Activated CD8-positive, alpha-beta memory T cell treated with anti-CD3 and anti-CD28 coated beads, Interleukin-2, amount 10 ng/mL, durations not matched to agents 7 days and 5 days (primary cell): ENCODE measurements at regions not wholly inside any gene's neighbourhood (a gene's known extent, or its start where the extent isn't known, plus 50 kb on each side); places are given as distances from the start of the nearest gene placed in this dataset.

Experiments
- ATAC-seq: fragments of 150-1000 bp; cut with Tn5 transposase; one replicate; pipeline ENCODE4 v1.10.0; 2021; ENCODE audit warnings: moderate library complexity
- CTCF ChIA-PET: fragments of 350-600 bp; sonication (Branson Sonifier 250); formaldehyde crosslinking; loops from one replicate; lab custom pipeline; 2021; ENCODE audit warnings: antibody characterized with exemption; lab: Charles Lee
- DNase-seq: peaks from one replicate; pipeline ENCODE4 v3.0.0-alpha.2; 2020
- H3K27ac Mint-ChIP-seq: one replicate; pipeline ENCODE4 v1.8.0; 2021; ENCODE audit warnings: mild to moderate bottlenecking, mixed read lengths
- H3K27me3 Mint-ChIP-seq: one replicate; pipeline ENCODE4 v1.8.0; 2021; ENCODE audit warnings: mixed read lengths
- H3K36me3 Mint-ChIP-seq: one replicate; pipeline ENCODE4 v1.8.0; 2021; ENCODE audit warnings: mild to moderate bottlenecking, mixed read lengths
- H3K4me1 Mint-ChIP-seq: one replicate; pipeline ENCODE4 v1.8.0; 2021; ENCODE audit warnings: mixed read lengths
- H3K4me3 Mint-ChIP-seq: one replicate; pipeline ENCODE4 v1.8.0; 2021; ENCODE audit warnings: mild to moderate bottlenecking, moderate library complexity, mixed read lengths
- H3K9me3 Mint-ChIP-seq: one replicate; pipeline ENCODE4 v1.8.0; 2022; ENCODE audit warnings: low read depth, mixed read lengths

DNA sequence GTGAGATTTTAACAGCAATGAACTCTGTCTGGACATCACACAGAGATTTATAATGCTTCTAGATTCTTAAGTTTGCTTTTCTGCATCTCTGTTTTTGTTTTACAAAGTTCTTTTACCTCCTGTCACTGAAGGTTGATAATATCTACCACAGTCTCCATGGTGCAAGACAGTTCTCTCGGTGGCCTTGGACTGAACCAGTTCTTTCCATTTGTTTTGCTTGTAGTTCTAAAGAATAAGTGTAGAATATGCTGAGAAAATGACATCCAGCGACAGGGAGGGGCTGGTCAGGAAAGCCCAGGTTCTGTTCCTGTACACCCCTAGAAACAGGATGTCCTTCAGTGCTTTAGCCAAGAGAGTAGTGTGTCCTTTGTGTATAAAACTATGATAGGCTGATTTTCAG, 1079.5 kb upstream of the INTU start:
- H3K4me3 Mint-ChIP-seq, result no peak overlapping the region
- no peaks in the 10 kb centered on the region for H3K4me1 Mint-ChIP-seq
- no peaks in the 10 kb centered on the region for H3K27me3 Mint-ChIP-seq
- DNase-seq, result no peak
- peaks cover 4% of the 10 kb centered on the region for H3K9me3 Mint-ChIP-seq
- no peaks in the 10 kb centered on the region for H3K36me3 Mint-ChIP-seq
- no peak for ATAC-seq
- H3K27ac Mint-ChIP-seq, result no peak overlapping the region
- CTCF ChIA-PET, result no interaction called here

DNA sequence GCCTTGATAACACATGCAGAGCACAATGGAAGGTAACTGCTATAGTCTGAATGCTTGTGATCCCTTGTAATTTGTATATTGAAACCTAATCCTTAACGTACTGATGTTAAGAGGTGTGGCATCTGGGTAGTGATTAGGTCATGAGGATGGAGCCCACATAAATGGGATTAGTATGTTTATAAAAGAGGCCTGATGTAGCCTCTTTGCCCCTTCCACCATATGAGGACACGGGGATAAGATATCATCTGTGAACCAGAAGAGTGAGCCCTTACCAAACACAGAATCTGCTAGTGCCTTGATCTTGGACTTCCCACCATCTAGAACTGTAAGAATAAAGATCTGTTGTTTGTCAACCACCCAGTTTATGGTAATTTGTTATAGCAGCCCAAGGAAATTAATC, 1074.2 kb upstream of the INTU start:
- peaks cover 8% of the 10 kb centered on the region for H3K9me3 Mint-ChIP-seq
- CTCF ChIA-PET, result no interaction called here
- no peak for DNase-seq
- H3K4me3 Mint-ChIP-seq, result no peak overlapping the region
- no peaks in the 10 kb centered on the region for H3K36me3 Mint-ChIP-seq
- H3K27ac Mint-ChIP-seq, result no peak overlapping the region
- no peaks in the 10 kb centered on the region for H3K27me3 Mint-ChIP-seq
- H3K4me1 Mint-ChIP-seq, result no peaks in the 10 kb centered on the region
- no peak for ATAC-seq

DNA sequence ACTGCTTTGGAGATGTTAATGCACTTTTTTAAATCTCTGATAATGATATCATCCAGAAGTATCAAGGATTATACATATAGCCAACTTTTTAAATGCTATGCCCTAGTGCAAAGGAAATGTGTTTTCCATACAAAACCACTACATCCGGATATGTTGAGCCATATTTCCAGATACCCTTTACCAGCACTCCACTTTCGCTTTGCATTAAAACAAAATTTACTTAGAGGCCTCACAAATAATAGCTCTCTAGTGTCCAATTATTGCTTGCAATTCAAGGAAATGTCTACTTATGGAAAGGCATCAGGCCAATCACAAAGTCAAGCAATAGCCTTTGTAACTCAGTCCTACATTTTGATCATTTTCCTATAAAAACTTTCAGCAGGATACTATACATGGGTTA, 1072.8 kb upstream of the INTU start:
- Mint-ChIP-seq H3K4me3 (no peak overlapping the region), H3K4me1 (no peaks in the 10 kb centered on the region), H3K27ac (no peak overlapping the region), H3K9me3 (peaks cover 8% of the 10 kb centered on the region), H3K36me3 (no peaks in the 10 kb centered on the region), H3K27me3 (no peaks in the 10 kb centered on the region)
- ATAC-seq (no peak), DNase-seq (no peak)
- CTCF ChIA-PET, result no interaction called here

DNA sequence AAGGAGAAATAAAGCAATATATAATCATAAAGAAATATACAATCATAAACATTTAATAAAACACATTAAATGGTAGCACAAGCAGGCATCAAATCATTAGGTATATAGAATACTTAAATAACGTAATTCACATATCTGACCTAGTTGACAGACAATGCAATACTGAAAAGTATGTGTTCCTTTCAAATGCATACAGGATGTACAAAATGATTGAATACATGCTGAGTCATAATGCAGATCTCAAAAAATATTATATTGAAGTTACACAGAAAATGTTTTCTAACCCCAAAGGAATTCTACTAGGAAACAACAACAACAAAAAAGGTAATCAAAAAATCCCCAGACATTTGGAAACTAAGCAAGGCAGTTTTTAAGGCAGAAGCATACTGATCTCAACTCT, 1072.0 kb upstream of the INTU start:
- no peak overlapping the region for H3K4me3 Mint-ChIP-seq

DNA sequence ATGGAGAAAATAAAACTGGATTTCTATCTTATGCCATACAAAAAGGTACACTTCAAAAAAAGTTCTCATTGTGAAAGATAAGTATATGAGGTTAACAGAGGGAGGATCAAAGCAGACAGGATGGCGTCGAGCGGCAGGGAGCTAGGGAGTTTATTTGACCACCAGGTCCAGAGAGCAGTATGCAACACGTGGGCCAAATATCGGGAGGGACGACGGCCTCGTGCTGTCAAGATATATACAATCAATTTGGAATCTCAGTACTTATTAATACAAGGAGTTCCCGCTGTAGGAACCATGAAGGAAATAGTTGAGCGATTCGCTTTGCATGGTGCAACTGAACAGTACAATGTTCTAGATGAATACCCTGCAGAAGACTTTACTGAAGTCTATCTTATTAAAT, 1069.4 kb upstream of the INTU start:
- ATAC-seq, result no peak

More for the DNA sequence above, 1072.0 kb upstream of the INTU start:
- Mint-ChIP-seq H3K9me3 (peaks cover 8% of the 10 kb centered on the region), H3K27me3 (no peaks in the 10 kb centered on the region), H3K27ac (no peak overlapping the region), H3K36me3 (no peaks in the 10 kb centered on the region), H3K4me1 (no peaks in the 10 kb centered on the region)
- DNase-seq, result no peak
- CTCF ChIA-PET, result no interaction called here
- ATAC-seq, result no peak

DNA sequence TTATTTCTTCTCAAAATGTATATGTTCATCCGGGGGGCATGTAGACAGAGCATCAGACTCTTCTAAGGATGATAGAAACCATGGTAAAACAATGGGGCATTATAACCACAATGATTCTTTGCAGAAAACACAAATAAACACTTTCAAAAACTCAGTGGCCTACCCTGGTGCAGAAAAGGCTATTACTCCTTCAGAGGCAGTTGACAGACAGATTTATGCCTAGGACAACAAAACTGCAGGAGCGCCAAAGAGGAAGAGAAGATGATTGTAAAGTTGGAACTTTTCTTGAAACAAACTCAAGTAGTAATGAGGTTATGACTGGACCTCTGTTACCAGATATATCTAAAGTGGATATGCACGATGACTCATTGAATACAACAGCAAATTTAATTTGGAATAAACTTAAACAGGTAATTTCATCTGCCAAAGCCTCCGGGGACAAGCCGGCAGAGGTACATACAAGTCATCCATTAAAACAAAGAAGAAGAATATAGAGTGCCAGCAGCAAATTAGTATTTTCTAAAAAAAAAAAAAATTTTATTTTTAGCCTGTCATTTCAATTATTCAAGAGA, 1068.4 kb upstream of the INTU start:
- H3K36me3 Mint-ChIP-seq, result no peaks in the 10 kb centered on the region
- DNase-seq (no peak), ATAC-seq (no peak)
- no peak overlapping the region for H3K27ac Mint-ChIP-seq
- H3K9me3 Mint-ChIP-seq, result peaks cover 7% of the 10 kb centered on the region
- H3K4me3 Mint-ChIP-seq, result no peak overlapping the region
- CTCF ChIA-PET, result no interaction called here
- H3K27me3 Mint-ChIP-seq, result no peaks in the 10 kb centered on the region
- H3K4me1 Mint-ChIP-seq, result no peaks in the 10 kb centered on the region

More for the DNA sequence above, 1069.4 kb upstream of the INTU start:
- Mint-ChIP-seq H3K4me1 (no peaks in the 10 kb centered on the region), H3K9me3 (peaks cover 7% of the 10 kb centered on the region), H3K27ac (no peak overlapping the region), H3K36me3 (no peaks in the 10 kb centered on the region), H3K4me3 (no peak overlapping the region), H3K27me3 (no peaks in the 10 kb centered on the region)
- CTCF ChIA-PET, result no interaction called here
- DNase-seq, result no peak

DNA sequence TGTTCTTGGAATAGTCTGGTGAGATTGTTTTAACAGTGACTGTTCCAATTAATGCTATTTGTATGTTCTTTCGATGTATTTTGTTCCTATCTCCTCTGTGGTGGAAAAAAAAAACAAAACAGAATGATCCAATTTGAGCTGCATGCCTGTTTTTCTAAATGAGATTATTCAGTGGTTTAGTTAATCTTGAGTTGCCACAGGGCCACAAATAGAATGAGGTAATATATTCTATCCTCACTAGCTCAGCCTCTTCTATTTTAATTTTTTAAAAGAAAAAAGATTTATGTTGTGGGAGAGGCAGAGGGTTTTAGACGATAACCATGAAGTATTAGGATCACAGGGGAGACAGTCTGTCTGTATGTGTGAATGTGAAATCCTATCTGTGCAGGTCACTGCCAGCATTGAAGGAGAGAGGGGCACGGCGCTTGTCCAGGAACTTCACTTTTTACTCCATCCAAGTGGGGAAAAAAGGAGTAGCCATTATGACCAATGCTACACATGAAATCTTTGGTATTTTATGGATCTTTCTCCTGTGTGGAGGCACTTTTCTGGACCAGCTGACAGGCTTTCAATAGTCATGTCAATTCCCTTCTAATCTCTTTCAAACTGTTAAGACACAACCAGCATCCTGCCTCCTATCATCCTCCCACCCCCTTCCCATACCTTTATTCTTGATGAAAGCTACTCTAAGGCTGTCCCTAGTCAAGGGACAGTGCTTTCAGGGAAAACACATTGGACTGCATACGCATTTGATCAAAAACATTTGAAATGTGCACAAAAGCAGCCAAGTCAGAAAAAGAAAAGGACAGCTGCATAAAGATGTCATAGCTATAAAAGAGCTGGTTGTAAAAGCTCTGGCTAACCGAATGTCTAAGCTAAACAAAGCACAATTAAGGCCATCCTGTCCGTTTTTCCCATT, 1063.8 kb upstream of the INTU start:
- Mint-ChIP-seq H3K36me3 (no peaks in the 10 kb centered on the region), H3K4me1 (no peaks in the 10 kb centered on the region), H3K27me3 (no peaks in the 10 kb centered on the region), H3K9me3 (peaks cover 4% of the 10 kb centered on the region), H3K4me3 (no peak overlapping the region), H3K27ac (no peak overlapping the region)
- ATAC-seq (no peak), DNase-seq (no peak)
- CTCF ChIA-PET, result no interaction called here

DNA sequence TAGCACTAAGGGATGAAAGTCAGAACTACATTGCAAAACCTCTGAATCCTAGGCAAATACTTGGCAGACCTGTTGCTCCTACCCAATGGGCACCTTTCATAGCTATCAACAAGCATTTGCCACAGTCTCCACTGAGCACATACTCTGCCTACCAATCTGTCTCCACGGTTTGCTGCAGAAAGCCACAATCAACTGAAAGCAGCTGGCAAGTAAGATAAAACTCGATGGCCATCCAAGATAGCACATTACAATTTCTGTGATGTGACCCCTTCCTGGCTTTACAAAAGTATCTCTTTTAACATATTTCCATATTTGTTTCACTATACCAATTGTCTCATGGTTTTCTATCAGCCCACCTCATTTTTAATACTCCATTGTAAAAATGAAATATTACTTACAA, 1060.5 kb upstream of the INTU start:
- Mint-ChIP-seq H3K27ac (no peak overlapping the region), H3K9me3 (peaks cover 2% of the 10 kb centered on the region), H3K27me3 (no peaks in the 10 kb centered on the region), H3K4me1 (no peaks in the 10 kb centered on the region), H3K36me3 (no peaks in the 10 kb centered on the region), H3K4me3 (no peak overlapping the region)
- CTCF ChIA-PET, result no interaction called here
- ATAC-seq (no peak), DNase-seq (no peak)

DNA sequence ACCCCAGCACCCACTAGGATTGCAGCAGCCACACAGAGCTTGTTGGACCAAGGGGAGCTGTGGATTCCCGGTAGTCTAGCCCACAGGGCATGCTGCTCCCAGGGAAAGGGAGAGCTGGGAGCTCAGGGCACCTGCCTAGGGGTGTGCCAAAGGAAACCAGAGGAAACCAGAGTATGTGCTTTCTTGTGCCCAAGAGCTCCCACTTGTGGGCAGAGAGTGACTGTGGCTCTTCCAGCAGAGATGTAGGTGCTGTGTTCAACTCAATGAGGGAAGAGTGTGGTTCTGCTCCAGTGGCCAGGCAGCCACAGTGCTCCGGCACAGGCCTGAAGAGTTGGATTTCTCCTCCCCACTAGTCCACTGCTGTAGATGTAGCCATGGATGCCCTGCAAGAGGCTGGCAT, 1050.0 kb upstream of the INTU start:
- H3K27me3 Mint-ChIP-seq, result no peaks in the 10 kb centered on the region
- H3K27ac Mint-ChIP-seq, result no peak overlapping the region
- ATAC-seq (no peak), DNase-seq (no peak)
- no peaks in the 10 kb centered on the region for H3K4me1 Mint-ChIP-seq
- no peaks in the 10 kb centered on the region for H3K36me3 Mint-ChIP-seq
- CTCF ChIA-PET, result no interaction called here
- no peak overlapping the region for H3K4me3 Mint-ChIP-seq
- peaks cover 7% of the 10 kb centered on the region for H3K9me3 Mint-ChIP-seq

DNA sequence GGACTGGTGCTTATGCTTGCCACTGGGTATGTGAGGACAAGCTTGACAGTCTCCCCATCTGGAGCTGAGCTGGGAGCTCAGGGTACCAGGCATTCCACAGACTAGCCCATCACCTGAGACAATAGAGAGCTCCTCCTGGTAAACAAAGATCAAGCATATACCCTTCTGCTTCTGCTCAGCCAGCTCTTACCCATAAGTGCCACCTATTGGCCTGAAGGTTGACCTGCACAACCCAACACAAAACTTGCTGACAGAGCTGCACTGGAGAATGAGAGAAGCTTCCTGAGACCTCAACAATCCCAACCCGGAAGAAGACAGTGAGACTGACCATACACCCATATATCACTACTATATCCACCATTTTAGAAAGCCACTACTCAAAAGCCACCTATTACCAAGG, 1049.2 kb upstream of the INTU start:
- no peak overlapping the region for H3K4me3 Mint-ChIP-seq
- no peaks in the 10 kb centered on the region for H3K36me3 Mint-ChIP-seq
- no peak for ATAC-seq
- no peak for DNase-seq
- CTCF ChIA-PET, result no interaction called here
- H3K27ac Mint-ChIP-seq, result no peak overlapping the region
- H3K4me1 Mint-ChIP-seq, result no peaks in the 10 kb centered on the region
- H3K27me3 Mint-ChIP-seq, result no peaks in the 10 kb centered on the region
- H3K9me3 Mint-ChIP-seq, result peaks cover 7% of the 10 kb centered on the region

DNA sequence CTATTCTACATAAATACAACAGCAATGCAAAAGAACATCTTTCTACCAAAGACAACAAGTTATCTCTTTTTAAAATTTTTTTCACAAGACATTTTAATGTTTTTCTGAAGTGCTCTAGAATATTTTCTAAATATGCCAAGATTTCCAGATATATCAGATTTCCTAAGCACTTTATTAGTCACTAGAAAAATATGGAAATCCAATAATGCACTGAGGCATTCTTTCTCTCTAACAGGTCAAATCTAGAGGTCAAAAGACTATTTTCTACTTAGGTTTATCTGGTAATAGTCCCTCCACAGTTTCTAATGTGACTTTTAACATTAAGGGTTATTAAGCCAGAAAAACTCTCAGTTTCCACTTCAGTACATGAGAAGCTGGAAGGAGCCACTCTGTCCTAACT, 1041.2 kb upstream of the INTU start:
- Mint-ChIP-seq H3K4me3 (no peak overlapping the region), H3K27me3 (no peaks in the 10 kb centered on the region), H3K36me3 (no peaks in the 10 kb centered on the region), H3K27ac (no peak overlapping the region), H3K9me3 (peaks cover 2% of the 10 kb centered on the region), H3K4me1 (no peaks in the 10 kb centered on the region)
- CTCF ChIA-PET, result no interaction called here
- DNase-seq (no peak), ATAC-seq (no peak)

DNA sequence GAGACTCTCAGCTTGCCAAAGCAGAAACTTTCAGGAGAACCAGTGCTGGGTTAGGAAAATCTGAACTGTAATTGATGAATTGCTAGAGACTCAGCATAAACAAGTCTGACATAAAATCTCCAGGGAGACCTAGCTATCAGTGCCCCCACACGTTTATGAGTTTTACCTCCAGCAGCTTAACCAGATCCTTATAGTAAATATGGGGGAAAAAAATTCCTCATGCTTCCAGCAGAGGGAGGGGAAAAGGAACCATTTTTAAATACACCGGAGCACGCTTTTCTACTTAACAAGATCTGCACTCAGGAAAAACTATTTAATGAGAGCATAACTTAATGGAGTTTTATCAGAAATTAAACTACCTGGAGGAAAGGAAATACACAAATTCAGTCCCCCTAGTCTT, 1040.7 kb upstream of the INTU start:
- CTCF ChIA-PET, result no interaction called here
- Mint-ChIP-seq H3K9me3 (peaks cover 2% of the 10 kb centered on the region), H3K27ac (no peak overlapping the region), H3K4me3 (no peak overlapping the region), H3K36me3 (no peaks in the 10 kb centered on the region), H3K4me1 (no peaks in the 10 kb centered on the region), H3K27me3 (no peaks in the 10 kb centered on the region)
- ATAC-seq (no peak), DNase-seq (no peak)

DNA sequence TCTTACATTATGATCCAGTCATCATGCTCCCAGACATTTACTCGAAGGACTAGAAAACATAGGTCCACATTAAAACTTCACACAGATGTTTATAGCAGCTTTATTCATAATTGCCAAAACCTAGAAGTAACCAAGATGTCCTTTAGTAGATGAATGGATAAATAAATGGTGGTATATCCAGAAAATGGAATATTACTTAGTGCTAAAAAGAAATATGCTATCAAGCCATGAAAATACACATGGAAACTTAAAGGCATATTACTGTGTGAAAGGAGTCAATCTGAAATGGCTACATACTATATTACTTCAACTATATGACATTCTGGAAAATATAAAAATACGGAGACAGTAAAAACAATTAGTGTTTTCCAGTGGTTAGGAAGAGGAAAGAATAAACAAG, 1039.1 kb upstream of the INTU start:
- DNase-seq (no peak), ATAC-seq (no peak)
- H3K4me1 Mint-ChIP-seq, result no peaks in the 10 kb centered on the region
- no peak overlapping the region for H3K4me3 Mint-ChIP-seq
- CTCF ChIA-PET, result no interaction called here
- H3K36me3 Mint-ChIP-seq, result no peaks in the 10 kb centered on the region
- H3K27ac Mint-ChIP-seq, result no peak overlapping the region
- H3K27me3 Mint-ChIP-seq, result no peaks in the 10 kb centered on the region
- H3K9me3 Mint-ChIP-seq, result peaks cover 2% of the 10 kb centered on the region

DNA sequence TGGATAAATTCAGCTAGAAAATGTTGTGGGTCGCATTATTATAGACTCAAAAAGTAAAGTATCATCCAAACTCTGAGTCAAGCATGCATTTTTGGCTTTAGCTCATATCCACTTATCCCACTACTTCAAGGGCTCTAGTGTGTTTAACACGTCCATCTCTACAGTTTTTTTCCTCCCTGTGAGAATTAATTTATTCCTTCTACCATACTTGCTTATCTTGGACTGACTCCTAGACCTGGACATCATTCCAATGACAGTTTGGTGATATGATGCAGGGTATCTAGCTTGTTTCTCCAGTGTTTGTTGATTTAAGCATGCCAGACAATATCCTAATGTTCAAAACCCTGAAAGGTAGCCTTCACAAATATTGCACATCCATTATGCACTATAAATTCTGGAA, 1037.1 kb upstream of the INTU start:
- Mint-ChIP-seq H3K9me3 (no peaks in the 10 kb centered on the region), H3K36me3 (no peaks in the 10 kb centered on the region), H3K27ac (no peak overlapping the region), H3K27me3 (no peaks in the 10 kb centered on the region), H3K4me1 (no peaks in the 10 kb centered on the region), H3K4me3 (no peak overlapping the region)
- CTCF ChIA-PET, result interaction anchor here (1.2 kb wide), 1 partner anchor 190 kb away, joined by 3 read pairs; no protein-coding TSS in a partner anchor
- DNase-seq (no peak), ATAC-seq (no peak)
